Fibroblast of lung (primary cell): ENCODE measurements at regions not wholly inside any gene's neighbourhood (a gene's known extent, or its start where the extent isn't known, plus 50 kb on each side); places are given as distances from the start of the nearest gene placed in this dataset.

Experiments
- CTCF ChIP-seq, 2 donors: IDR thresholded peaks in 1 of 2; conservative IDR thresholded peaks in 1 of 2; 1 replicate in 1 of 2; 2 replicates in 1 of 2; pipeline ENCODE4 v1.5.1; 2011 to 2012; ENCODE audit warnings: low read length in 2 of 2, control low read depth in 1 of 2, inconsistent platforms in 1 of 2, low read depth in 1 of 2, mild to moderate bottlenecking in 1 of 2
- EZH2 ChIP-seq: IDR thresholded peaks from 2 replicates; pipeline ENCODE4 v1.5.1; 2012; ENCODE audit warnings: low read length, control low read depth, mild to moderate bottlenecking; ENCODE audit errors: missing control alignments

- no peak for TF ChIP-seq CTCF (conservative IDR thresholded peaks at IDR 0.05 in 1 of 2, IDR thresholded peaks at IDR 0.05 in 1 of 2; ENCODE audit: low read depth in 1 of 2, low read length in 2 of 2)
- no peak for TF ChIP-seq EZH2
Observed at GRCh38 chr5:167961731-167962130, 329.7 kb upstream of the WWC1 start.
